Panc1 (cell line): ENCODE measurements at regions not wholly inside any gene's neighbourhood (a gene's known extent, or its start where the extent isn't known, plus 50 kb on each side); places are given as distances from the start of the nearest gene placed in this dataset.

ENCODE experiments used
- ATAC-seq: fragments of 200-7000 bp; cut with Tn5 transposase; 2 replicates; pipeline ENCODE4 v1.9.1; 2020; ENCODE audit warnings: mild to moderate bottlenecking, moderate library complexity
- BruUV-seq: library from RNA; stranded (reverse); fragments of 400-500 nt; replicated peaks from 2 replicates; lab custom pipeline; 2021; lab: Mats Ljungman, UMichigan
- CTCF ChIA-PET: fragments of 300-600 bp; sonication (Branson Sonifier 250); formaldehyde crosslinking; loops from one replicate; lab custom pipeline; 2022; ENCODE audit warnings: antibody characterized with exemption; lab: Charles Lee
- POLR2A ChIA-PET: fragments of 300-600 bp; sonication (Branson Sonifier 250); formaldehyde crosslinking; loops from one replicate; lab custom pipeline; 2022; ENCODE audit warnings: antibody characterized with exemption; lab: Charles Lee
- DNase-seq: peaks from one replicate; pipeline ENCODE4 v3.0.0-alpha.2; 2010; ENCODE audit warnings: low read depth, low spot score
- H3K27ac ChIP-seq: 2 replicates; pipeline ENCODE4 v1.5.1; 2011; ENCODE audit warnings: mild to moderate bottlenecking, low read length, inconsistent platforms
- H3K27me3 ChIP-seq: fragments of 200-500 bp; sonication (Bioruptor generic); 2 replicates; pipeline ENCODE4 v1.6.0; 2014; ENCODE audit warnings: low read length, inconsistent platforms; ENCODE audit not compliant: control insufficient read depth, insufficient read depth
- H3K36me3 ChIP-seq: fragments of 200-500 bp; sonication (Bioruptor generic); 2 replicates; pipeline ENCODE4 v1.5.1; 2014; ENCODE audit warnings: inconsistent platforms, mild to moderate bottlenecking, low read length, moderate library complexity; ENCODE audit not compliant: control insufficient read depth, insufficient read depth
- H3K4me1 ChIP-seq: 2 replicates; pipeline ENCODE4 v1.5.1; 2011; ENCODE audit warnings: inconsistent platforms, mild to moderate bottlenecking, low read length, moderate library complexity; ENCODE audit not compliant: control insufficient read depth, insufficient read depth
- H3K4me3 ChIP-seq, 2 experiments: 2 replicates each; pipeline ENCODE4 v1.5.1; 2011 to 2012; ENCODE audit warnings: low read depth in 2 of 2, low read length in 2 of 2, mild to moderate bottlenecking in 2 of 2, inconsistent platforms in 1 of 2, moderate library complexity in 1 of 2
- H3K9me3 ChIP-seq: fragments of 200-500 bp; sonication (Bioruptor generic); 2 replicates; pipeline ENCODE4 v1.5.1; 2014; ENCODE audit warnings: low read depth, mild to moderate bottlenecking, inconsistent platforms, low read length, moderate library complexity; ENCODE audit not compliant: control insufficient read depth, insufficient read depth
- CTCF ChIP-seq: fragments of 450-650 bp; IDR thresholded peaks from 2 replicates; pipeline ENCODE4 v1.5.1; 2017; ENCODE audit warnings: mild to moderate bottlenecking
- POLR2AphosphoS5 ChIP-seq: IDR thresholded peaks from 2 replicates; pipeline ENCODE4 v1.6.1; 2012; ENCODE audit warnings: mild to moderate bottlenecking, low read depth, low read length, moderate library complexity
- REST ChIP-seq, 2 experiments: IDR thresholded peaks; 2 replicates each; pipeline ENCODE4 v1.6.1; 2011 to 2012; ENCODE audit warnings: low read depth in 2 of 2, control low read depth in 1 of 2, low read length in 1 of 2, mild to moderate bottlenecking in 1 of 2, moderate library complexity in 1 of 2; ENCODE audit not compliant: insufficient read depth in 1 of 2
- SIN3A ChIP-seq: IDR thresholded peaks from 2 replicates; pipeline ENCODE4 v1.6.1; 2012; ENCODE audit warnings: low read depth, mild to moderate bottlenecking, low read length, moderate library complexity, borderline replicate concordance; ENCODE audit not compliant: insufficient read depth
- TCF7L2 ChIP-seq: IDR thresholded peaks from 2 replicates; pipeline ENCODE4 v1.6.1; 2011; ENCODE audit warnings: mild to moderate bottlenecking, low read depth, low read length, inconsistent platforms
- in situ Hi-C: cut with HindIII; loops from 2 replicates; pipeline ENCODE4 v1.10.0; 2016; ENCODE audit warnings: low sequenced_read_pairs, low pct_unique_long_range_greater_than_20kb
- intact Hi-C: fragments of 100-400 bp; cut with micrococcal nuclease; formaldehyde crosslinking; loops from one replicate; pipeline ENCODE4 v1.10.0; 2022; ENCODE audit not compliant: unreplicated experiment

GRCh38 chr2:103798291-103798690 lies 1036.5 kb downstream of the TMEM182 start:
- in situ Hi-C loops (no loop called here), intact Hi-C loops (no loop called here)
- Histone ChIP-seq H3K4me3 (no peak overlapping the region), H3K27me3 (no peaks in the 10 kb centered on the region), H3K36me3 (no peaks in the 10 kb centered on the region), H3K27ac (no peak overlapping the region), H3K9me3 (no peaks in the 10 kb centered on the region), H3K4me1 (no peaks in the 10 kb centered on the region)
- TF ChIP-seq CTCF (no peak), REST (IDR thresholded peaks at IDR 0.05; ENCODE audit: insufficient read depth in 1 of 2, low read depth in 2 of 2, low read length in 1 of 2) (no peak)
- no TSS peak for BruUV-seq
- DNase-seq = no peak
- no peak for ATAC-seq
- POLR2A ChIA-PET = no interaction called here
- CTCF ChIA-PET = no interaction called here

- intact Hi-C loops (no loop called here), in situ Hi-C loops (no loop called here)
- BruUV-seq = no TSS peak
- Histone ChIP-seq H3K27me3 (no peaks in the 10 kb centered on the region), H3K27ac (no peak overlapping the region), H3K4me1 (no peaks in the 10 kb centered on the region), H3K36me3 (no peaks in the 10 kb centered on the region), H3K4me3 (no peak overlapping the region), H3K9me3 (no peaks in the 10 kb centered on the region)
- ATAC-seq (no peak), DNase-seq (no peak)
- POLR2A ChIA-PET = no interaction called here
- CTCF ChIA-PET = no interaction called here
- TF ChIP-seq CTCF = no peak
- TF ChIP-seq SIN3A = no peak
- no peak for TF ChIP-seq POLR2AphosphoS5
- no peak for TF ChIP-seq REST (IDR thresholded peaks at IDR 0.05; ENCODE audit: insufficient read depth in 1 of 2, low read depth in 2 of 2, low read length in 1 of 2)
- TF ChIP-seq TCF7L2 = no peak
Observed at GRCh38 chr2:103804013-103804412, 1042.2 kb downstream of the TMEM182 start.
